Epithelial cell of esophagus (primary cell): ENCODE measurements at regions not wholly inside any gene's neighbourhood (a gene's known extent, or its start where the extent isn't known, plus 50 kb on each side); places are given as distances from the start of the nearest gene placed in this dataset.
A peak's percentile ranks its signal among the peaks of the same experiment; 100 is the strongest.

Experiments used
- DNase-seq: peaks from one replicate; pipeline ENCODE4 v3.0.0; 2010; ENCODE audit warnings: low read depth
- H3K4me3 ChIP-seq: 2 replicates; pipeline ENCODE4 v1.5.1; 2011; ENCODE audit warnings: mild to moderate bottlenecking, low read length, control low read depth
- CTCF ChIP-seq: IDR thresholded peaks from 2 replicates; pipeline ENCODE4 v1.5.1; 2011; ENCODE audit warnings: low read depth, mild to moderate bottlenecking, low read length, control low read depth, inconsistent platforms; ENCODE audit not compliant: insufficient read depth; ENCODE audit errors: missing control alignments

GRCh38 chr3:56990641-56991015 lies 69.8 kb upstream of the SPATA12 start:
- no peak overlapping the region for H3K4me3 ChIP-seq
- TF ChIP-seq CTCF = no peak
- no peak for DNase-seq

- H3K4me3 ChIP-seq = no peak overlapping the region
- TF ChIP-seq CTCF = no peak
- DNase-seq = no peak
Observed at GRCh38 chr3:56989977-56990640, 70.4 kb upstream of the SPATA12 start.

- no peak overlapping the region for H3K4me3 ChIP-seq
- TF ChIP-seq CTCF = no peak
- DNase-seq = no peak
Observed at GRCh38 chr3:56989169-56989976, 71.1 kb upstream of the SPATA12 start.

DNA sequence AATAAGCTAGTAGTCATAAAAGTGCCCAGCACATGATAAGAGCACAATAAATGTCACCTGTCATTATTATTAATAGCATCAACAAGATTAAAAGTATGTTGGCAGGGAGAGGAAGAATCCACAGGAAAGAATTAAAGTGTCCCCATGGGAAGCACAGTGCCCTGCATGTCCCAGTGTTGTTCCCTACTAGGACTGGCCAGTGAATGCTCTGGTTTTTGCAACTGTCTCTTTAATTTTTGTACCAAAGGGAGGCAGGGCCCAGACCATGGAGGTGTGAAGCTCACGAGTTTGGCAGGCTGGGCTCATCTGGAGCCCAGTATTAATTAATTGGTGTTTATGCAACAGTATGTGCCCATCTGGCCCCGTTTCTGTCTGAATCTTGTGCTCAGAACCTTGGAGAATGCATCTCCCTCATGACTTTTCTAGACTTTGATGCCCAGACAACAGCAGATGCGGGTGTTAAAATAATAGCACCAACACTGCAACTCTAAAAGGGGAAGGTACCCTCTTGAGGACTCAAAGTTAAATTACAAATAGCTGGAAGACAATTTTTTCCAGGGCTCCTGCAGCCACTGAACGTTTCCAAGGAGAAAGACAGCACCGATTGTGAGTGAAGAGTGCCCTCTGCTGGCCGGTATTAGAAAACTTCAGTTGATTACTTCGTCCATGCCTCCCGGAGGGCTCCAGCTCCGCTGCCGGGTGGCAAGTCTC lies 71.9 kb upstream of the SPATA12 start:
- H3K4me3 ChIP-seq = no peak overlapping the region
- peak; percentile 76 for DNase-seq
- peak; percentile 70 for TF ChIP-seq CTCF

DNA sequence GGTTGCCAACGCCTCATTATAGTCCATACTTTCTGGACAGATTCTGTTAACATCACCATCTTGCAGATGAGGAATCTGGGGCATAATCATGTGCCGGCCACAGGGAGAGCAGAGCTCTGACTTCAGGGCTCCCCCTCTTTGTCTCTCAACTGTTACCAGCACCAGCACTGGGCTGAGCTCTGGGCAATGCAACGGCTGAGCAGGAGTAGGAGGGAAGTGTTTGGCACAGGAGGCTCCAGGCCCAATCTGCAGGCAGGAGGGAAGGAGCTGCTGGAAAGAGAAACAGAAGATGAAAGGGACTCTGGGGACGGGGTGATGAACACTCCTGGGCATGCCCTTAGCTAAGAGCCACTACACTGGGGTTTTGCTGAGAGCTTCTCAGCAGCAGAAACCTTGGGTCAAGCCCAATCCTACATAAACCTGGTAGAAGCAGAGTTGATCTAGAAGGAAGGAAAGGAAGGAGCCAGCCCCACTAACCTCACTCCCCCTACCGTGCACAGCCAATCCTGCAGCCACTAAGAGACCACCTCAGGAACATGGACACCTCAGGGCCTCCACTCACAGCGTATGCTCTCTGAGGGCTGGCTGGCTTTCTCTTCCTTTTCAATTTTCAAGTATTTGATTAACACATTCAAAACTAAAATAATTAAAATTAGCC lies 73.1 kb upstream of the SPATA12 start:
- H3K4me3 ChIP-seq = no peak overlapping the region
- no peak for DNase-seq
- peak; percentile 7 for TF ChIP-seq CTCF

DNA sequence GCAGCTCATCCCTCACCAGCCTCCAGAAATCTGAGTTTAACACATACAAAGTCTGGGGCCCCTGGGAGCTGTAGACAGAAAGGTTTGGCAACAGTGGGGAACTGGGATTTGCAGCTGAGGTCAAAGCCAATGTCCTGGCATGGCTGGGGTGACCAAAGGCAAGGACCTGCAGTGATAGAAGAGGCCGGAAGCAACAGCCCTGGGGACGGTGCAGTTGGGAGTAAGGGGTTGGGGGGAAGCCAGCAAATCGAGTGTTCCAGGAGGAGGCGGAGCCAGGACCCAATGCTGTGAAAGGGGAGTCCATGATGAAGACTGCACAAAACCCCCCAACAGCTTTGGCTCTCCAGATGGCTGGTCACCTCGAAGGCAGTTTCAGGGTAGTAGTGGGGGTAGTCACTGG lies 74.1 kb upstream of the SPATA12 start:
- DNase-seq = no peak
- H3K4me3 ChIP-seq = no peak overlapping the region
- no peak for TF ChIP-seq CTCF
